Mononuclear cell (primary cell): ENCODE measurements at regions not wholly inside any gene's neighbourhood (a gene's known extent, or its start where the extent isn't known, plus 50 kb on each side); places are given as distances from the start of the nearest gene placed in this dataset.
"Not testable (repeated sequence)": the region's sequence is repeated elsewhere in the genome, so short reads cannot be mapped to it uniquely, and the experiment has no call there.

Source experiments
- H3K27me3 ChIP-seq: 2 replicates; pipeline ENCODE4 v1.6.0; 2011; ENCODE audit warnings: low read length, control low read depth; ENCODE audit not compliant: insufficient read depth
- H3K4me1 ChIP-seq: 2 replicates; pipeline ENCODE4 v1.5.1; 2011; ENCODE audit warnings: mild to moderate bottlenecking, low read length, control low read depth; ENCODE audit not compliant: insufficient read depth
- H3K4me3 ChIP-seq: 2 replicates; pipeline ENCODE4 v1.5.1; 2011; ENCODE audit warnings: mild to moderate bottlenecking, low read length, moderate library complexity
- H3K9me3 ChIP-seq: 2 replicates; pipeline ENCODE4 v1.5.1; 2011; ENCODE audit warnings: low read depth, mild to moderate bottlenecking, control low read depth, low read length

DNA sequence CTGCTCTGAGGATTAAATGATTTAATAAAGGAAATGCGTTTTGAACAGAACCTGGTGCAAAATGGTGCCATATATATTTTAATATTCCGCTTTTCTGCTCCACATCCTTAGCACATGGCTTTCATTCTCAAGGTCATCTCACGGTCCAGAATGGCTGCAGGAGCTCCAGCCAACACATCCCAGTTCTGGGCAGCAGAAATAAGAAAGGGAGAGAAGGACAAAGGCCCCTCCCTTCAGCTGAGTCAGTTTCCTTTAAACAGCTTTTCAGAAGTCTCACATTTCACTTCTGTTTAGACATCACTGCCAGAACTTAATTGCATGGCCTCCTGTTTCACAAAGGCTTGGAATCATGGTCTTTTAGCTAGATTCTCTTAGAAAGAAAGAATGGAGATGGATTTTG is 75.2 kb upstream of the LRRN2 start:
- H3K4me1 ChIP-seq = peaks cover 4% of the 10 kb centered on the region

GRCh38 chr1:204763773-204764427 is 78.4 kb upstream of the LRRN2 start:
- no peak overlapping the region for H3K4me3 ChIP-seq
- no peaks in the 10 kb centered on the region for H3K9me3 ChIP-seq
- peaks cover 4% of the 10 kb centered on the region for H3K27me3 ChIP-seq
- H3K4me1 ChIP-seq = peaks cover 4% of the 10 kb centered on the region

More for the DNA sequence above, 75.2 kb upstream of the LRRN2 start:
- peaks cover 4% of the 10 kb centered on the region for H3K27me3 ChIP-seq
- H3K4me3 ChIP-seq = no peak overlapping the region
- H3K9me3 ChIP-seq = no peaks in the 10 kb centered on the region

- H3K4me1 ChIP-seq = no peaks in the 10 kb centered on the region
- H3K27me3 ChIP-seq = peaks cover 4% of the 10 kb centered on the region
- no peak overlapping the region for H3K4me3 ChIP-seq
- H3K9me3 ChIP-seq = no peaks in the 10 kb centered on the region
Observed at GRCh38 chr1:204769997-204770396, 84.5 kb upstream of the LRRN2 start.

GRCh38 chr1:204771358-204771757 is 85.8 kb upstream of the LRRN2 start:
- H3K4me3 ChIP-seq = no peak overlapping the region
- no peaks in the 10 kb centered on the region for H3K27me3 ChIP-seq
- H3K9me3 ChIP-seq = no peaks in the 10 kb centered on the region
- H3K4me1 ChIP-seq = no peaks in the 10 kb centered on the region

- H3K4me3 ChIP-seq = no peak overlapping the region
- no peaks in the 10 kb centered on the region for H3K9me3 ChIP-seq
- no peaks in the 10 kb centered on the region for H3K4me1 ChIP-seq
- no peaks in the 10 kb centered on the region for H3K27me3 ChIP-seq
Observed at GRCh38 chr1:204773246-204773645, 87.7 kb upstream of the LRRN2 start.

- Histone ChIP-seq H3K9me3 (no peaks in the 10 kb centered on the region), H3K4me1 (no peaks in the 10 kb centered on the region), H3K27me3 (no peaks in the 10 kb centered on the region), H3K4me3 (no peak overlapping the region)
Observed at GRCh38 chr1:204775546-204775945, 90.0 kb upstream of the LRRN2 start.

GRCh38 chr1:204777591-204777990 is 92.1 kb upstream of the LRRN2 start:
- Histone ChIP-seq H3K9me3 (no peaks in the 10 kb centered on the region), H3K4me1 (no peaks in the 10 kb centered on the region), H3K27me3 (no peaks in the 10 kb centered on the region), H3K4me3 (no peak overlapping the region)

GRCh38 chr1:204780630-204781029 is 90.0 kb upstream of the NFASC start:
- Histone ChIP-seq H3K4me3 (no peak overlapping the region), H3K27me3 (no peaks in the 10 kb centered on the region), H3K4me1 (no peaks in the 10 kb centered on the region), H3K9me3 (no peaks in the 10 kb centered on the region)

GRCh38 chr1:204782118-204782700 is 88.5 kb upstream of the NFASC start:
- Histone ChIP-seq H3K27me3 (peaks cover 3% of the 10 kb centered on the region), H3K9me3 (no peaks in the 10 kb centered on the region), H3K4me3 (no peak overlapping the region), H3K4me1 (no peaks in the 10 kb centered on the region)

- H3K9me3 ChIP-seq, H3K4me1 ChIP-seq, H3K27me3 ChIP-seq, H3K4me3 ChIP-seq: not testable (repeated sequence)
Observed at GRCh38 chr1:204785023-204785422, 85.6 kb upstream of the NFASC start.

GRCh38 chr1:204788470-204788869 is 82.2 kb upstream of the NFASC start:
- no peak overlapping the region for H3K4me3 ChIP-seq
- H3K27me3 ChIP-seq = peaks cover 3% of the 10 kb centered on the region
- no peaks in the 10 kb centered on the region for H3K9me3 ChIP-seq
- no peaks in the 10 kb centered on the region for H3K4me1 ChIP-seq

DNA sequence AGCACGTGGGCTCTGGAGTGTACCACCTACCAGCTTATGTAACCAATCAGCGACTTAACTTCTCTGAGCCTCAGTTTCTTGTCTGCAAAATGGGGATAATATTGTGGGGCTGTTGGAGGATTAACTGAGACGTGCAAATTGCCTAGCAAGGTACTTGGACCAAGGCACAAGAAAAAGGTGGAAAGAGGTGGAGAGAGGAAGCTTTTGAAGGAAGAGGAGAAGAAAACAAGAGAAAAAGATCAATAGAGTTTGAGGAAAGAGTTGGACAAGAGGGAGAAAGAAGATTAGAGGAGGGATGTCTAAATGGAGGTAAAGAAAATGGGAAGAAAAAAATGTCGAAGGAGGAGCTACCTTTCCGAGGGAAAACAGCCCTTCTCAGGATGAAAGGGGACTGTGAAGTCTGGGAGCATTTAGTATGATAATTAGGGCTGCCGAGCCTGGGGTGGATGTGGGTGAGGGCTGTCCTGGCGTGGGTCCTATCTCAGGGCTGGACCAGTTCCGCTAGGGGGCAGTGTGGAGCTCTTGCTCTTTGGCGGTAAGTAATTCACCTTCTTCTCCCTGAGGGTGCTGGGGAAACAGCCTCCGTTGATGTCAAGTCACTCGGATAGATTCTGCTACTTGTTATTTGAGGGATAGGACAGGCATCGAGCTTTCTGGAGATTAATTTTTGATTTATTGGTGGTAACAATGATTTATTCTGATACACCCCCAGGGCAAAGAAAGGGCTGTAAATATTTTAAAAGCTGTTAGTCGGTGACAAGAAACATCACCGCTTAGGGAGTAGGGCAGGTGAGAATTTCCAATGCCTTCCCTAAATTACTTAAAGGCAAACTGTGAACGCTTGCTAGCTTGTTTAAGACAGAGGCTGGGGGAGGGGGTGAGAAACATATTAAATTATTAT is 79.0 kb upstream of the NFASC start:
- Histone ChIP-seq H3K4me3 (no peak overlapping the region), H3K4me1 (no peaks in the 10 kb centered on the region), H3K9me3 (no peaks in the 10 kb centered on the region), H3K27me3 (no peaks in the 10 kb centered on the region)

DNA sequence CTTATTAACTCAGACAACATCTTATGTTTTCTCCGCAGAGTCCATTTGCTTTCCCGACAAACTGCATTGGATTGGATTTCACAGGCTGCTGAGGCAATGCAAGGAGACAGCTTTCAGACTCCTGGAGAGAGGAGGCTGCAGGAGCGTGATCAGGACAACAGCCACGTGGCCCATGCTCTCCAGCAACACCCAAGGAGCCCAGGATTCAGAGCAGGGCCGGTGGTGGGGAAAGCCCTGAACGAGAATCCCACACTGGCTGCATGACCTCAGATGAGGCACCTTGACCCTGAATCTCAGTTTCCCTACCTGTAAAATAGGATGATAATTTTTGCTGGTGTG is 78.3 kb upstream of the NFASC start:
- Histone ChIP-seq H3K4me1 (no peaks in the 10 kb centered on the region), H3K27me3 (no peaks in the 10 kb centered on the region), H3K9me3 (no peaks in the 10 kb centered on the region)

DNA sequence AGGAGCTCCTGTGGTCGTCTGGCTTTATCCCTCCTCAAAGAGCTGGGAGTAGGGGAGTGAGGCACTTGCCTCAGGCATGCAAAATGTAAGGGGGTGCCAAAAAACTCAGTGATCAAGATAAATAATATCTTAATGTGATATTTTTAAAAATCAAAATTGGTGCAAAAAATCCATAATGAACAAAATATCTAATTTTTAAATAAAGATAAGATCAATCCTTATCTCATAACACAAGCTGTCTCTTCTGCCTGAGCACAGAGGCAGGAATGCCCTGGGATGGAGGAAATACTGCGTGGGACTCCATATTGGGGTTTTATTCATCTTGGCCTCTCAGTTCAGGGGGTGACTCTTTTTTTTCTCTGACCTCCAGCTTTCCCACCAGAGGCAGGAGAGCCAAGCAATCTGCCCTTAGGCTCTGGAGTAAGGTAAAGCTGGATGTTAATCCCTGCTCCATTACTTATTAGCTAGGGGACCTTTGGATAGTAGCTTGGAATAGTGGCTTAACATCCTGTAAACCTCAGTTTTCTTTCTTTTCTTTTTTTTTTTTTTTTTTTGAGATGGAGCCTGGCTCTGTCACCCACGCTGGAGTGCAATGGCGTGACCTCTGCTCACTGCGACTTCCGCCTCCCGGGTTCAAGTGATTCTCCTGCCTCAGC is 77.3 kb upstream of the NFASC start:
- no peaks in the 10 kb centered on the region for H3K4me1 ChIP-seq
- no peaks in the 10 kb centered on the region for H3K27me3 ChIP-seq
- H3K9me3 ChIP-seq = no peaks in the 10 kb centered on the region

More for the DNA sequence above, 78.3 kb upstream of the NFASC start:
- H3K4me3 ChIP-seq = no peak overlapping the region

DNA sequence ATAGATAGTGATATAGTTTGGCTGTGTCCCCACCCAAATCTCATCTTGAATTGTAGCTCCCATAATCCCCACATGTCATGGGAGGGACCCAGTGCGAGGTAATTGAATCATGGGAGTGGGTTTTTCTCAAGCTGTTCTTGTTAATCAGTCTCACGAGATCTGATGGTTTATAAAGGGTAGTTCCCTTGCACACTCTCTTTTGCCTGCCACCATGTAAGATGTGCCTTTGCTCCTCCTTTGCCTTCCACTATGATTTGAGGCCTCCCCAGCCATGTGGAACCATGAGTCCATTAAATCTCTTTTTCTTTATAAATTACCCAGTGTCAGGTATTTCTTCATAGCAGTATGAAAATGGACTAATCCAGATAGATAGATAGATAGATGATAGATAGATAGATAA is 73.8 kb upstream of the NFASC start:
- not testable (repeated sequence) for H3K4me3 ChIP-seq, H3K4me1 ChIP-seq, H3K9me3 ChIP-seq, H3K27me3 ChIP-seq

More for the DNA sequence above, 77.3 kb upstream of the NFASC start:
- H3K4me3 ChIP-seq = no peak overlapping the region
